ENCODE measurements at regions not wholly inside any gene's neighbourhood (a gene's known extent, or its start where the extent isn't known, plus 50 kb on each side); places are given as distances from the start of the nearest gene placed in this dataset.

DNA sequence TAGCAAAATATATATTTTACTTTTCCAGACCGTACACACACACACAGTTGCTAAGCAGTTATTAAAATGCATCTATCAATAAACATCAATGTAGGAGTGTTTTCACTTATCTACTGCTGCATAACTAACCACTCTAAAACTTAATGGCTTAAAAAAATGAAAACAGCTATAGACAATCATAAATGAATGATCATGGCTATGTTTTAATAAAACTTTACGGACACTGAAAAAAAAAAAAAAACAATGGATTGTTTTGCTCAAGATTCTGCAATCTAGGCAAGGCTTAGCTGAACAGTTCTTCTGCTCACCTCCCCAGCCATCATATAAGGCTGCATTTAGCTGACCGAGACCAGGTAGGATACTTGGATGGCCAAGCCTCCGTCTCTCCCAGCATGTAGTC is 125.4 kb upstream of the CCDC28A start:
- TF ChIP-seq, protein P1, sequence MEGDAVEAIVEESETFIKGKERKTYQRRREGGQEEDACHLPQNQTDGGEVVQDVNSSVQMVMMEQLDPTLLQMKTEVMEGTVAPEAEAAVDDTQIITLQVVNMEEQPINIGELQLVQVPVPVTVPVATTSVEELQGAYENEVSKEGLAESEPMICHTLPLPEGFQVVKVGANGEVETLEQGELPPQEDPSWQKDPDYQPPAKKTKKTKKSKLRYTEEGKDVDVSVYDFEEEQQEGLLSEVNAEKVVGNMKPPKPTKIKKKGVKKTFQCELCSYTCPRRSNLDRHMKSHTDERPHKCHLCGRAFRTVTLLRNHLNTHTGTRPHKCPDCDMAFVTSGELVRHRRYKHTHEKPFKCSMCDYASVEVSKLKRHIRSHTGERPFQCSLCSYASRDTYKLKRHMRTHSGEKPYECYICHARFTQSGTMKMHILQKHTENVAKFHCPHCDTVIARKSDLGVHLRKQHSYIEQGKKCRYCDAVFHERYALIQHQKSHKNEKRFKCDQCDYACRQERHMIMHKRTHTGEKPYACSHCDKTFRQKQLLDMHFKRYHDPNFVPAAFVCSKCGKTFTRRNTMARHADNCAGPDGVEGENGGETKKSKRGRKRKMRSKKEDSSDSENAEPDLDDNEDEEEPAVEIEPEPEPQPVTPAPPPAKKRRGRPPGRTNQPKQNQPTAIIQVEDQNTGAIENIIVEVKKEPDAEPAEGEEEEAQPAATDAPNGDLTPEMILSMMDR (conservative IDR thresholded peaks at IDR 0.05; ENCODE audit: low read depth, low read length) = no peak
- TF ChIP-seq EZH2 (IDR thresholded peaks at IDR 0.05; ENCODE audit: borderline replicate concordance, low read depth, low read length, poor library complexity, severe bottlenecking) = no peak

All from A673 (cell line).